Dedifferentiated amniotic fluid mesenchymal stem cell (primary cell): ENCODE measurements at regions not wholly inside any gene's neighbourhood (a gene's known extent, or its start where the extent isn't known, plus 50 kb on each side); places are given as distances from the start of the nearest gene placed in this dataset.

ENCODE experiments used
- DNase-seq: peaks from one replicate; pipeline ENCODE4 v3.0.0-alpha.2; 2016; ENCODE audit errors: extremely low spot score

DNA sequence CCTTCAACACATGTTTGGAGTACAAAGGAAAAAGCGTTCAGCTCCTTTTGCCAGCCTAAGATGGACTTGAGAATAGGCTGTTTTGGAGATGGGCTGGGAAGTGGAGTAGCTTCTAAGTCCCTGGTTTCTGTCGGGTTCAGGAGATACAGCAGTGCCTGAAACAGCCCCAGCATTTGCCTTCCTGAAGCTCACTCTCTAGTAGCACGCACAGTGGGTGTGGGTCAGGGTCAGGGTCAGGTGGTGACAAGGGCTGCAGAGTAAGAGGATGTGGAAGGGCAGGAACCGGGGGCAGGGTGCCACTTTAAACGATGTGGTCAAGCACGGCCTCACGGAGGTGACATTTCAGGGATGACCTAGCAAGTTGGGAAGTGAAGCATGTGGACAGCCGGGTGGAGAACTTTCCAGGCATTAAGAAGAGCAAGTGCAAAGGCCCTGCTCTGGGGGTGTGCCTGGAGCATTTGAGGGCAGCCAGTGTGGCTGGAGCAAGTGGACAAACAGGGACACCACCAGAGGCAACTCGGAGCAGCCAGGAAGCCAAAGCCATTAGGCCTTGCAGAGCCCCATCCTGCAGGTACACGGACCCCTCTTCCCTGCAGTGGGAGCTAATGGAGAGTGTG is 382.2 kb upstream of the ZMIZ1 start:
- DNase-seq = no peak

DNA sequence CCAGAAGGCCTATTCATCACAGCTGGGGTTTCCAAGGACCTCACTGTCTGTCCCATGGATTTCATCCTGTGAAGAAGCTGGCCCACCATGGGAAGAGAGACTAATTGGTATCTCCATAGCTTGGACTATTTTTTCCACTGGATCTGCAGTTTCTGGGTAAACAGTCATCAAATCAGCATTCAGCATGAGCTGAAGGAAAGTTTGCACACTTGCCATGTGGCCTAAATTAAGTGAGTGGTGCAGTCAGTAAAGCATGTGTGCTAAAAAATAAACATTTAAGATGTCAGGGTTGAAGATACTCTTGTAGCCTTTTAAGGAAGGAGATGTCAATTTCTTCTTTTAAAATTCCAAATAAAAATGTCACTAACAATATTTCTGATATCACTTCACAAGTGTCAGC is 381.1 kb upstream of the ZMIZ1 start:
- DNase-seq = no peak

DNA sequence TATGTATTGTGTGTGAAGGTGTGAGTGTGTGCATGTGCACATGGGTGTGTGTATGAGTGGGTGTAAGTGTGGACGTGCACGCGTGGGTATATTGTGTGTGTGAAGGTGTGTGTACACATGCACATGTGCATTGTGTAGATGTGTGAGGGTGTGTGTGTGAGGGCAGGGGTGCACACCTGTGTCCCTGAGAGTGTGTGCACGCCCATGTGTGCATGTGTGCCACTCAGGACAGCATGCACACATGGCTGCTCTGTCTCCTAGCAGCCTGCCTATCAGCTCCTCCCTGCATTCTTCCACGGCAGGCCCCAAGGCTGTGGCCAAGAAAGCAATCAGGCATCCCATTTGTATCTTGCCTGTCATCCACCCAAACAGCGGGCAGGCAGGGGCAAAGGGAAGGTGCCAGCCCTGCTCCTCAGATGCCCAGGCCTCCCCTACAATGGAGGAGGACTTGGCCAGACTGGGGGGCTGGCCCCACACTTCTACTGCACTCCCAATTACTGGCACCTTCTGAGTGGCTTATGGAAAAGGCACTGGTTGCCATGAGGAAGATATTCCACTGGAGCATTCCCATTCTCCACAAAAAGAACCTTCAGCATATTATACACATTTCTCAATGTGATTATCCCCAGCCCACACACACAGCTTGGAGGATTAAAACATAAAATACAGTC is 380.4 kb upstream of the ZMIZ1 start:
- DNase-seq = no peak

DNA sequence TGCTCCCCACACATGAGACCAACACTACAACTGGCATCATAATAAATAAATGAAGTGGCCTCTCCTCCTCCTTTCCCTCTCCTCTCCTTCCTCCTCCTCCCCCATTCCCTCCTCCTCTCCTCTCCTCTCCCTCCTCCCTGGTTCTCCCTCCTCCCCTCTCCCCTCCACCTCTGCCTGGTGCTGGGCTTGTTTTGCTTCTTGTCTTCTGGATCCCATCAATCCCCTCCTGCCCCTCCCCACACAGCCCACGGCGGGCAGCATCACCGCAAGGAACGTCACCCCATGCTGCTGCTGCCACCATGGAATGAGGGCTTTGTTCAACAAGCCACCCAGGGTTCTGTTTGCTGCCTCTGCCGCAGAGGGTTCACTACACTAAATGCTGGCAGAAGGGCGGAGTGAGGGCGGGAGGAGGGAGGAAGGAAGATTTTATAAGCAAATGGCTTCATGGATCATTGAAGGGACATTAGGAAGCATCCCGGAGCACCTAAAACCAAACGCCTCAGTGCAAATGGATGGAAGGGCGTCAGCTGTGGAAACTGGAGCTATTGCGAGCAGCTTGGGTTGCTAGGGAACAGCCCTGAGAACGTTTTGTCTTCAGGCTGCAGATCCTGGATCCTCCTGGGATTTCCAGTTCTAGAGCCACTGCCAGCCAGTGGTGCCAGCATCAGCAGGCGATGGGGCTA is 379.7 kb upstream of the ZMIZ1 start:
- no peak for DNase-seq

DNA sequence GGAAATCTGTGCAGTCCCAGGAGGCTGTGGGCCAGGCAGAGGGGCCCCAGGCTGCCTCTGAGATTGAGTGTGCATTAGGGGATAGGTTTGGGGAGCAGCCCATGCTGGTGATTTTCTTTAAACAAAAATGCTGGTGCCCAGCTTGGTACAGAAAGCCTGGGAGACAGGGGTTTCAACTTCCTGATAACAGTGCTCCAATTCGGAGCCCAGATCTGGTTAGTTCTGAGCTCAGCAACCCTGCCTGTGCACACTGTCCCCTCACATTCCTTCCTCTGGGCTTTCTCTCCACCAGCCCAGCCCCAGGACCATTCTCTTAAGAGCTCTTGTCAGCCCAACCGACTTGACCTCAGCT is 379.2 kb upstream of the ZMIZ1 start:
- no peak for DNase-seq

DNA sequence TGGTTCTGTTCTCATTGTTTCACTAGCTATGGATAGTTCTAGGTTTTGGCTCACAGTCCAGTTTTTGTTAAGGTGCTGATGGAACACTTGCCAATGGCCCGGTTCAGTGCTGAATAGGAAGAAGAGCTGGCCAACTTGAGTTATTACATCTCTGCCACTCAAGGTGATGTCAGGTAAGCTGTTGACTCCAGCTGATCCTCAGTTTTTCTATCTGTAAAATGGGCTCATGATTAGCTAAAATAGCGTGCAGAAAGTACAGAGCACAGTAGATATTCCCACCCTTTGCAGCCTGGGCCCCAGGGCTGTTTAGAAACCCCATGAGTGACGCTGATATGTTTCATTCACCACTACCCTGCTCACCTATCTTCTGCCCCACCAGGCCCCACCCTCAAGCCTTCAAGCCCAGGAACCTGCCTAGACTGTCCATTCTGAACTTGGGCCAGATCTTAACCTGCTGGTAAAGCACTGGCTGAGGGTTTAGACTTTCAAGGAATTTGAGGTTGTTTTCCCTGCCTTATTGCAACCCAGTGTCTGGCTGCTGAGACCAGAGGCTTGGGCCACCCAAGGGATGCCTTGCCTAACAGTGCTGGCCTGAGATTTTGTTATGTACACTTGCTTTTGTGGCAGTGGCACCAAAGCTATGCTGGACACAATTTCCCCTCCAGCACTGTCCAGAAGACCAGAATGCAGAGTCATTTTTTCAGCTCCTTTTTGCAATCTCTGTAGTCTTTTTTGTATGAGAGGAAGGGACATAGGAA is 378.2 kb upstream of the ZMIZ1 start:
- no peak for DNase-seq

DNA sequence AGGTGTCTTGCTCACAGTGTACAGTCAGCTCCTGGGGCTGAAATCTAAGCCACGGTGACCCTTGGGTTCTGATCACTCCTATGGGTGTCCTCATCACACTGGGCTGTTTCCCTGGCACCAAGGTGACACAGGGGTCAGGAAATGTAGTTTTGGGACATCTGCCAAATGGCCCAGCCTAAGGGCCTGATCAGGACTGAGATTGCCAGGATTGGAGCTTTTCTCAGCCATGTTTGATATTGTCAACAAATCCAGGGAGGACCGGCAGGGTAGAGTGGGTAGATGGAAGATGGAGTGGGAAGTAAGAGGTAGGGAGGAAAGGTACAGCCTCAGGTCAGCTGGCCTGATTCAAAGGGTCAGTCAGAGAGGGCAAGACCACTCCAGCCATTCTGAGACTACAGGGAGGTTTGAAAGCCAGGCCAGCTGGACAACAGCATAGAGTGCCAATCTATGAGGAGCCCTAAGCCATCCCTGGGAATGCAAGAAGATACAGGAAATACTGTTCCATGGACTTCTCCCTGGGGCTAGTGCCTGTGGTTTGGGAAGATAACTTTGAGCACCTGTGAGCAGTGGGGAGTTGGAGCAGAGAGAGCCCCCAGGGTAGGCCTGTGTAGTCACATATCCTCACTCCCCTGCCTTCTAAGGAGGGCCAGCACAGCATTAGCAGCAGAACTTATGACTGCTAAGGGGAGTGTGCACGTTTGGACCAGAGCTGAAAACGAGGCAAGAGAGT is 377.3 kb upstream of the ZMIZ1 start:
- no peak for DNase-seq

DNA sequence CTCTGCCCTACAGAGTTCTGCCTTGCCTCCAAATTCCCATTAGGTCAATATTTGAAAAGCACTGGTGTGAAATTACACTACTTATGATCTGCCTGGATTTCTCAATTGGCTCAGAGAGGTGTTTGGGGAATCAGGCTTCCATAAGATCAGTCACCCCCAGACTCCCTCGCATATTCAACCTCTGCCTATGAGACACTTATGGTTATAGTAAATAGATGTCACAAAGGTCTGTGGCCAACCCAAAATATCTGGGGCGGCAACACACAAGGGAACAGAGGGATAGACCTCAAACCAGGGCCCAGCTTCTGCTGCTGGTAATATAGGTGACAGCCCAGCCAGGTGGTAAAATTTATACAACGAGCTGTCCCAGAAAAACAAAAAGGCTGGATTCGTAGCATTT is 376.7 kb upstream of the ZMIZ1 start:
- no peak for DNase-seq

DNA sequence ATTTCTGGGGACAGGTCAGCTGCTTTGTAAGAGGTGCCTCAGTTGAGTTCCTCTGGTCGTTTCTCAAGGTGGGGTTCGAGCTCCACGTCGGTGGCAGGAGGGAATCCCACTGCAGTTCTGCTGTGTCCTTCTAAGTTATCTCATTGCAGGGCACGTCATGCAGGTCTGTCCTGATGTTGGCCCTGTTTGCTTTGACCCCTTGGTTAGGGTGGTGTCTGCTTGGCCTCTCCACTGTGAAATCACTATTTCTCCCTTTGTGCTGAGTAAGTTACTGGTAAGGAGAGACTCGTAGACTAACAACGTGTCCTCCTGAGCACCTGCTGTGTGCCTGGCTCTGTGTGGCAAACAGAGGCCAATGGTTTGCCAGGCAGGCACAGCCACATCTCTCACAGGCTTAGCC is 372.9 kb upstream of the ZMIZ1 start:
- no peak for DNase-seq

DNA sequence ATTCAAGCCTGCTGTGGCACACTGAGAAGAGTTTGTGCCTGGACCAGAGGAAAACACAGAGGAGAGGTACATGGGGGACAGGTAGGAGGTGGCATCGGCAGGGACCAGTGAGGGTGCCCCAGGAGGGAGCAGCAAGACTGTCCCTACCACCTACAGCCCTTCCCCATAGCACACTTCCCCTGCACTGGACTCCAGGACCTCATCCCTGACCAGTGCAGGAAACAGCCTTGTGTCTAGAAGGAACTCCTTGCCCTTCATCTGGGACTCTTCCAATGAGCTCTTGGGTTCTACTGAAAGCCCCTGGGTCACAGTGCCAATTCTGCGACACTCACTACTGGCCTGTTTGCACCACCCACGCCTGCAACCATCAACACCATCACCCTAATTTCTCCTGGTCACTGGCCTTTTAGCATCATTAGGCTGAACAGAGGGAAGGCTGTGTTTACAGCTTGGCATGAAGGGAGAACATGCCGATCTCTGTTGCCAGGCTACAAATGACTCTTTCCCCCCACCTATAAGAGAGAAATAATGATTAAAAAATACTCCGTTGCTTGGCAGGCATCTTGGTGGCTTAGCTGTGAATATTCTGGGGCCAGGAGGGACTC is 371.9 kb upstream of the ZMIZ1 start:
- no peak for DNase-seq

DNA sequence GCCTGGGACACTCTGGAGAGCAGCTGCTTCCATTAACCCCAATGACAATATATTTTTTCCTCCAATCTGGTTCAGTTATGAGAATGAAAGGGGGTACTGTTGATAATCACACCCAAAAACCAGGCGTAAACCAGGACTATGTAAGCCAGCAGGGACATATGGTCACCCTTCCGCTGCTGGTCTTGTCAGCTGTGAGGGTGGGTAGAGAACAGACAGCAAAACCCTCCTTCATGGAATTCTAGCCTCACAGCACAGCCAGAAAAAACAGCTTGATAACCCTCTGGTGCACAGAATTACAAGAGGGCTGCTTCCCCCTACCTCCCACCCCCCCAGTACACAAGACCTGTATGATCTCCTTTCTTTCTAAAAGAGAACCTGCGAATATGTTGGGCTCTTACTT is 368.8 kb upstream of the ZMIZ1 start:
- DNase-seq = no peak

DNA sequence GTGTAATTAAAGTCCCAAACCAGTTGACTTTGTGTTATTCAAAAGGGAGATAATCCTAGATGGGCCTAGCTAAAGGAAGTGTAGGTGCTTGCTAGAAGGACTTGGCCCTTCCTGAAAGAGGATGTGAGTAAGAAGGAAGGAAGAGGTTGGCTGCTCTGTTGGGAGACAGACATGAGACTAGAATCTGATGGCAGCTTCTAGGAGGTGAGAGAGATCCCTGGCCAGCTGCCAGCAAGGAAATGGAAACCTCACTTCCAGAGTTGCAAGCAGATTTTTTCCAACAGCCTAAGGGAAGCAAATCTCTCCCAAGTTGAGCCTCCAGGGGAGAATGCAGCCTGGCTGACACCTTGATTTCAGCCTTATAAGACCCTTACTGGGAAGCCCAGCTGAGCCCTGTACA is 368.4 kb upstream of the ZMIZ1 start:
- DNase-seq = no peak

DNA sequence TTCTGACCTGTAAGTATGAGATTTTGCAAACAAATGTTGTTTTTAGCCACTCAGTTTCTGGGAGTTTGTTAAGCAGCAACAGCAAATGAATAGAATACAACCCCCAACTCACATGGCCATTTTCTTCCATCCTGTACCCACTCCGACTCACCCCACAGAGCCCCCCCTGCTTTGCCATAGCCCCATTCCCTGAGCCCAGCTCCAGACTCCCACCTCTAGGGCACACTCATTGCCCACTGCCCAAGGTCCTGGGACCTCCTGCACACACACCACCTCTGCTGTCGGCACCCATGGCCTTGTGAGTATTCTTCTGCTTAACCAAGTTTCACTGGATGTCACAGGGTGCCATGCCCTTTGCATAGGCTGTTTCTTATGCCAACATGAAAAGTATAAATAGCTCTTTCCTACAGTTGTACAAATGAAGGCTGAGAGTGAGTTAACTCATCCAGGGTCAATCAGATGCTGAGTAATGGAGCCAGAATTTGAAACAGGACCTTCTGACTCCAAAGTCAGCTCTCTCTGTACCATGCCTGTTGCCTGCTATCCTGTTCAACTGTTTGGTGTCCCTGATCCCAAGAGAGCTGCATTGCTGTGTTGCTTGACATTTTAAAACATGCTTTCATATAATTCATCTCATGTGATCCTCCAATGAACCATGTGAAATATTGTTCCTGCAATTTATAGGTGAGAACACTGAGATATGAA is 367.8 kb upstream of the ZMIZ1 start:
- no peak for DNase-seq

DNA sequence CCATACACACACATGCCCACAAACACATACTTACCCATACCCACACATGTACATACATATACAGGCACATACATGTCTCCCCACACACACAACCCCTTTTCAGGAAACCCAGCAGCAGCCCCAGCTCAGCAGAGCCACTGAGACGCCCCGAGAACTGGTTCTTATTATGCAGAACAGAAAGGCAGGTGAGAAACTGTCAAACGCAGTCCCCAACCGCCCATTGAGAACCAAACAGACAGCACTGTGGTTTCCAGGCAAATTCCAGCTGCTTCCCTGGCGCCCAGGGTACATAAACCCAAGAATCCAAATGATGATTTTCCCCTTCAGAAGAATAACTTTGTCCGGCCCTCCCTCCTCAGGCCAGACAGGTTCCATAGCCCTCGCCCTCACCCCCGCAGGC is 366.6 kb upstream of the ZMIZ1 start:
- DNase-seq = no peak

DNA sequence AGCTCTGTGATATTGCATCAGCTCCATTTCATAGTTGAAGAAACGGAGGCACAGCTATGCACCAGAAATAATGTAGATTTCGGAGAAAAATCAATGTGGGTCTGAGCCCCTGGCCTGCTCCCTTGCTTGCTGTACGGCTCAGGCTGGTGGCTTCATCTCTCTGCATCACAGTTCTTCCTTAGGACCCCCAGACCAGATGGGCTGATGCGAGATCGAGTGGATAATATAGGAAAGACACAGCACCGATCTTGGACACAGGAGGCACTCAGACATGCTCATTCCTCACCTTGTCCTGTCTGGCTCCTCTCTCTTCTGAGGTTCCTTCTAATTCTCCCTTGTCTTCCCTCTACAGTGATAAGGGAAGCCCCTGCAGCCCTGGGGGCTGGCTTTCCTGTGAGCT is 365.9 kb upstream of the ZMIZ1 start:
- DNase-seq = no peak

DNA sequence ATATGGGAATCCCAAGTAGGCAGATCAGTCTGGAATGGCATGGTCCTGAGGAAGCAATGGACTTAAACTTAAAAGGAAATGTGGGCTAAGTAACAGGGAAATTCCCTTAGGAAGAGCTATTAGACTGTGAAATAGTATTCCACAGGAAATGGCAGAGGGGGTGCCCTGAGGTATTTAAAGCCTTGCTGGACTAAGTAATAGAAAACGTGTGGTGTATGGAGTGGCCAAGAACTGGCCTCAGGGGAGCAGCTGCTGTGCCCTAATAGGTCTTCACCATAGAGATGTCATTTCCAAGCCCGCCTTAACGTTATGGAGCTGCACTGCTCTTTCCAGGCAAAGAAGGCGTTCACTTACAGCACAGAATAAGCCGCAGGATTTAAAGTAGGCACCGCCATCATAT is 365.2 kb upstream of the ZMIZ1 start:
- DNase-seq = no peak

DNA sequence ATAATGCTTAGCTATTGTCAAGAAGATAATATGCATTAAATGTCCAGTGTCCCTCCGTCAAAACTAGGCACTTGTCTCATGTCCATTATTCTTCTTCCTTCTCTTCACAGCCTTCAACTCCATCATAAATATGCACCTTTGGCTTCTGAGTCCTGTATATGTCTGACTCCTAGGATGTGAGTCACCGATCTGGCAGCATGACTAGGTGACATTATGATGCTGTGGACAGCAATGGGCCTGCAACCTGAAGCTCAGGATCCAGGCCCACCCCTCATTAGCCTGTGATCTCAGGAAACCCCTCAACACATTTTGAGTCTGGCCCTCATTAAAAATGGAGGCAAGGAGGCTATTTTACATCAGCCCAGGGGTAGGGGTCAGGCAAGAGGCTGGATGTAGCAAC is 362.5 kb upstream of the ZMIZ1 start:
- no peak for DNase-seq

DNA sequence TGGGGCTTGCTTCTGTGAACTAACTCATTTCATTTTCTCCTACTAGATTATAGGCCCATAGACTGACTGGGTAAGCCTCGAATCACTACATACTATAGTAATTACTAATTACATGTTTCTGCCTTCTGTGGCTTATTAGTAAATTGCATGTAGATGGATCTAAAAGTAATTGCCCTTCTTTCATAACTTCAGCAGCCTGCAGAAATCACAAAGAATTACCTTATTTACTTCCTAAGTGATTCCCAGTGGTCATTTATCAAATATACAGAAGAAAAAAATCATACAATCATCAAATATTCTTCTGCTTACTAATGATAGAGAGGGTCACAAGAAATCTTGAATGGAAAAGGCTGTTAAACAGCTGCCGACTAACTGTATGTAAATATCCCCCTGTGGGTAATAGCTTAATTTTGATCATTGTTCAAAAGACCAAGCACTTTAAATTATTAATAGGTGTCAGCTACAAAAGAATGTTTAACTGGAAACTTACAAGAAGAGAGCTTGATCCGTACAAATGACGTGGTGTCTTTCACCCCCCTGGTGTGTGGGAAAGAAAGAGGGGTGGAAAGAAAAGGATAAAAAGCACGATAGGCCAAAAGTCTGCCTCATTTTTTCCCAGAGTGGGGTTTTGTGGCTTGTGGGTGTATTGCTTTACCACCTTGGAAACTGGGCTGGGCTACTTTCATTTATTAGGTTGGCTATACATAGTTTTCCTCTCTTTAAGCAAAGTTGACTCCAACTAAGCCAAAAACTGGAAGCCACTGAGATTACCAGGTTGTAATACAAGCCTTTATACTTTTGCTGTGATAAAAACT is 361.8 kb upstream of the ZMIZ1 start:
- DNase-seq = no peak

DNA sequence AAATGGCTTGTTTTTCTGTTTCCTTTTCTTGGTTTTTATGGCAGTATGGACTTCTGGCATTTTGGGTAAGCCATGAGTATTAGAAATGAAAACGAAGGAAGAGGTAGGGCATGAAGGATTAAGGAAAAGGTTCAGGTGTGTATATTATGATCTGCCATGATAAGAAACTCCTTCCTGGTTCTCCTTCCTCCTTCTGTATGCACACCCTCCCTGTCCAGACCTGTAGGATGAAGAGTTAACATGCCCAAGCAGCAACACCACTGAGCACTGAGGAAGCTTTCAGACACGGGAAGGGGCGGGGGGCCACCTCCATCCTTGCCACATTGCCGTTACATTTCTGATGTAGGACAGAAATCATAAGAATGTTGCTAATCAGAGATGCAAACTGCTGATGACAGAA is 361.0 kb upstream of the ZMIZ1 start:
- no peak for DNase-seq

DNA sequence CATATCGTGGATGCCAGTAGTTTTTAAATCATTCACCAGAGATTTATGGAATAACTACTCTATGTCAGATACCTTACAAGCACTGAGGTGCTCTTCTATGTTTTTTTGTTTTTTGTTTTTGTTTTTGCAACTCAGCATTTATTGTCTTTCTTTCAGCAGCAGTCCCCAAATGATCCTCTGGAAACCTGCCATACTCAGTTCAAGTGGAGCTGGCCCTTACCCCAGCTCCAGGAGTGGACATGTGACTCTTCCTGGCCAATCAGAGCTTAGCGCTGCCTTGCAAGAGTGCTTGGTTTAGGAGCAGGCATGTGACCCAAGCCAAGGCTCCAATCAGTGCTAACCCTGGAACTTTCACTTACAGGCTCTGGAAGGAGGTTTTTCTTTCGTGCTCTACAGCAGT is 356.6 kb upstream of the ZMIZ1 start:
- no peak for DNase-seq
